NCI-H1694 (cell line): ENCODE measurements at regions not wholly inside any gene's neighbourhood (a gene's known extent, or its start where the extent isn't known, plus 50 kb on each side); places are given as distances from the start of the nearest gene placed in this dataset.

Experiments used
- DNase-seq: peaks from one replicate; lab custom pipeline; 2025; lab: John Stamatoyannopoulos, UW

DNA sequence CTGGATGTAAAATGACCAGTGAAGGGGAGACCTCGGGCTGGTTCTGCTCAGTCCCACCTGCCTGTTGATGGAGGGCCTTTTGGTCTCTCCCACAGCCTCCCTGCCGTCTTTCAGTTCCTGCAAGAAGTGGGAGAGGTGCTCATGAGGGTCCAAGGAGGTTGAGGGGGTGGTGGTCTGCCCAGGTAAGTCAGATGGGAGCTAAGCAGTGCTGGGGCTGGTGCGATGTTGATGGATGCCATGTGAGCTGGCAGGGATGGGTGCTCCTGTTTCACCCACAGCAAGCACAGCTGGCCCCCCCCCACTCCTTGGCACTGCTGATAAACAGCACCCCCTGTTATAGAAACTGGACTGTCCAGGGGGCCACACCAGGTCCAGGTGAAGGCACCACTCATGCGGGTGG, 145.6 kb downstream of the NSG2 start:
- DNase-seq: no peak

DNA sequence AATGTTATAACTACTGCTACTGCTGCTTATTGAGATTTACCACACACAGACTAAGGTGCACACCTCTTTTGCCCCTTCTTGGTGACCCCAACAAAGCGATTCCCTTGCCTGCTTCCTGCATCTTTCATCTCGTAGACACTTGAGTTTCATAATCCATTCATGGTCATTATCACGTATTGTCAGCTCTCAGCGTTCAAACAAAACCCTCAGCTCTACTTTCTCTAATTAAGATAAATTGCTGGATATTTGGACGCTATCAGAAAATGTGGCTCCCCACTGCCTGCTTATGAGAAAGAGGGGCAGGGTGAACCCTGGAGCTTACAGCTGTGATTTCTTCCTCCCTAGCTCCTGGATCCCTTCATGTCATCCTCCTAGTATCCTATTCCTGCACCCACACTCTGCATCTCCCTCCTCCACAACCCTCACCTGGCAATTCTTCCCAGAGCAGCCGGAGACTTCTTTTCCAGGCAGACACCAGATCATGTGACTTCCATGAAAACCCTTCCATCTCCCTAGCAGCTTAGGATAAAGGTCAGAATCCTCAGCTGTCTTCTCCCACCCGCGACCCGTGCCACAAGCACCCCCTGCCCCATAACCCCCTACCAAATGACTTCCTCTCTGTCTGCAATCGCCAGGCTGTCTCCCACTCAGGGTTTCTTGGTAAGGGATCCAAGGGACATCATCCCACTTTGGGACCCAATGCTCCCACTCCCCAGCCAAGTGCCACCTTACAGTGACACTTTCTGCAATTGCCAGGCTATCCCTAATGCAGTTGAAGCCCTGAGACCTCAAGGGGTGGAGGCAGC, 146.5 kb downstream of the NSG2 start:
- DNase-seq: no peak

DNA sequence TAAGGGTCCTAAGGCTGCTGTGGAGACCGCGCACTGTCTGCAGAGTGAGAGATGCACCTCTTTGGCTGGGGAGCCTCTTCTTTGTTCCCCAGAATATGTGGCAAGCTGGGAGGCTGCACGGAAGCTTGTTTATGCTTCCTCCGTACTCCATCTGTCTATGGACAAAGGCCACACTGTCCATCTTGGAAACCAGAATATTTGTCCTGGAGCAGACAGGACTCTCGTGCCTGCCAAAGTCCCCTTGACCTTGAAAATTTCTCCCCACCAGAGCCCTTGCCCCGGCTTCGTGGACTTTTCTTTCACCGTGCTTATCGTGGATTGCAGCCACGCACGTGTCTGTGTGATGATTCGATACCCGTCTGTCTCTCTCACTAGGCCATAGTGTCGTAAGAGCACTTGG, 147.4 kb downstream of the NSG2 start:
- DNase-seq: no peak

DNA sequence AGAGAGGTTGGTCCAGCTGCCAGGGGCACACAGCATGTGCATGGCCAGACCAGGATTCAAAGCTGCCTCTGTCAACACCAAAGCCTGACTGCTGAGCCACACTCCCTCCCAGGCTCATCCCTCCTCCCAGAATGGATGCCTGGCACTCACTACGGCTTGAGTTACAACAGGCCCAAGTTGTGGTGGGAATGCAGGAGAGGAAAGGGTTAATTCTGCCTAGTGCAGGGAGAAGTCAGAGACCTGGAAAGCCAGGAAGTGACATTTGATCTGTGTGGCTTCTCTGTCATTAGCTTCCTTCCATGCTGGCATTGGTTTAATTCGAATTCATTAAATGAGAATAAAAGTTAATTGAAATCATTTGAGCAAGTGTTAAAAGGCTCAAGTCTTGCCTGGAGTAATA, 150.0 kb downstream of the NSG2 start:
- no peak for DNase-seq

DNA sequence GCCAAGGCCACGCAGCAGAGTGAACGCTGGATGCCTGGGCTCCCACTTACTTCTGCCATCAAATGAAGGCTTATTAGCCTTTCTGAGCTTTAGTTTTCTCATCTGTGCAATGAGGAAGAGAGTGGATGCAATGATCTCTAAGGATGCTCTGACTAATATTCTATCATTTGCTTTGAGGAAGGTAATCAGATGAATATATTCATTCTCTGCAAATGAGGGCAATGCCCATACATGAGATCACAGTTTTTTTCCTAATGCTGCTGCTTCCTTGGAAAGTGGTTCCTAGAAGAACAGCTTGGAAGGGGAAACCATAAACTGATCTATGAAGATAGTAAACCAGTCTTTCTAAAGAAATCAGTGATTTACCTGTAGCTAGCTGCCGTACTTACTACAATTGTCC, 152.4 kb downstream of the NSG2 start:
- no peak for DNase-seq

DNA sequence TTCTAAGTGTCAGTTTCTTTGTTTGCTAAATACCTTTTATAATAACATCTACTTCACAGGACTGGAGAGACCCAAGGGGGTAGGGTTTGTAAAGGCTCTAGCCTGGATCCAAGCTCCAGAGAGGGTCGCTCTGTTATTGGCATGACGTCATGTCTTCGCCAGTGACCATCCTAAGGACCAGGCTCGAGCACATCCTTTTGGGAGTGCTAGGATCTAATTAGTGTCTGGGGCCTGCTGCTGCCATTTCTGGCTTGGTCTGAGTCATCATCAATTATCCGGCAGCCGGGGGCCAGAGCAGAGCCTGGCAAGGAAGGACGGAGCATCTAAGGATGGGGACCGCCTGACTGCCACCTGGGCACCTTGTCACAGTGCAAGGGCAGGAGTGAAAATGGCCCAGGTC, 153.0 kb downstream of the NSG2 start:
- DNase-seq: no peak

DNA sequence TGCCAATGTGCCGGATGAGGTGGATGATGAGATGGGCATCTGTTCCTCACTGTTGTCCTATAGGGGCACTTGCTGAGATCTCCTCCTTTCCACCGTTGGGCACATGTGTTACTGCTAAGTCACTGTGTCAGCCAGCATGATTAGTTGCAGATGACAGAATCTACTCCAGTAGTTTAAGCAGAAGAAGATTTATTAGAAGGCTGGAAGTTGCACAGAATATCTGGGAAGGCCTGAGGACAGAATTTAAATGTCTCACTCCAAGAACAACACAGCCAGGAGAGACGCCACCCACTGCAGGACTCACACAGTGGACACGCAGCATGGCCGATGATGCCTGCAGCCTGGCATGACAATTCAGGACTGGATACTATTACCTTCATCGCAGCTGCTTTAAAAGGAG, 157.5 kb downstream of the NSG2 start:
- DNase-seq: no peak

DNA sequence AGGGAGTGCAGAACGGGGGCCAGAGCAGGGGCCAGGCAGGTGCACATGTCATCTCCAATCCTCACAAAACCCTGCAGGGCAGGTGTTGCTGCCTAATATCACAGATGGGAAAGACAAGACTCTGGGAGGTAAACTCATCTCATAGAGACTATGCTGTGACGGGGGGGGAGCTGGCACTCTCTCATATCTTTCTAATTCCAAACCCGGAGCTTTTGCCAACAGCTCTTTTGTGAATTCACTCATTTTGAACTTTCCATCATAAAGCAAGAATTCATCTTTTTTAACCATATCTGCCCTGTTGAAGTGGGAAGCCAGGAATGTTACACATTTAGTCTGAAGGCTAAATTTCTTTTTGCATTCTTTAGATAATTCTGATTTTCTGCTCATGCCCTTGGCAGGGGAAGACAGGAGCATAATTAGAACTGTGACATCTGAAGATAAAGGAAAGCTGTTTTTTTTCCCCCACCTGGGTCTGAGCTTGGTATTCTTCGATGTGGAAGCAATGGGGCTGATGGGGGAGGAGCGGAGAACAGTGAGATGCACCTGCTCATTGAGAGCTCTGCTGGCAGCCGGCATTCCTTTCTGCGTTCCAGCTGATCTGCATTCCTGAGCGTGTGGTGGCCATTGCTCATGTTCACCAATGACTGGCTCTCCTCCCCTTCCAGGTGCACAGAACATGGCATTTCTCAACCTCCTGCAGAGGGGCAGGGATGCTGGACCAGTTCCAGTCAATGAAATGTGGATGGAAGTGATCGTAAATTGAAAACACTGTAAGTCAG, 159.2 kb downstream of the NSG2 start:
- no peak for DNase-seq

DNA sequence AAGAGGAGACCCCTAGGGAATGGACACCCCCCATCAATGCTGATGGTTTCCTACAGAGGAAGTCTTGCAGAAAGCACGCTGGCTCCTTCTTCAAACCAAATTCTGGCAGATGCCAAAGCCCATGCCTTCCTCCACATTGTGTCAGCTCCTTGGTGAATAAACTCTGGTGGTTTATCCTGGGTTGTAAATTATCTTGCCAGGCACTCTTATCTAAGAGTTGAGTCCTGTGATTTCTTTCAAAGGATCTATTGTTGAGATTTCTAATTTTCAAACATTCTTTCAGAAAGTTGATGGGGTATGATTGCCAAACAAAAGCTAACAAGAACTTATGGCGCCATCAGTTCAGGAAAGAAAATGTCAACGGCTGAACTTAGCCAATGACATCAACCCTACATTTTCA, 160.4 kb downstream of the NSG2 start:
- DNase-seq: no peak

DNA sequence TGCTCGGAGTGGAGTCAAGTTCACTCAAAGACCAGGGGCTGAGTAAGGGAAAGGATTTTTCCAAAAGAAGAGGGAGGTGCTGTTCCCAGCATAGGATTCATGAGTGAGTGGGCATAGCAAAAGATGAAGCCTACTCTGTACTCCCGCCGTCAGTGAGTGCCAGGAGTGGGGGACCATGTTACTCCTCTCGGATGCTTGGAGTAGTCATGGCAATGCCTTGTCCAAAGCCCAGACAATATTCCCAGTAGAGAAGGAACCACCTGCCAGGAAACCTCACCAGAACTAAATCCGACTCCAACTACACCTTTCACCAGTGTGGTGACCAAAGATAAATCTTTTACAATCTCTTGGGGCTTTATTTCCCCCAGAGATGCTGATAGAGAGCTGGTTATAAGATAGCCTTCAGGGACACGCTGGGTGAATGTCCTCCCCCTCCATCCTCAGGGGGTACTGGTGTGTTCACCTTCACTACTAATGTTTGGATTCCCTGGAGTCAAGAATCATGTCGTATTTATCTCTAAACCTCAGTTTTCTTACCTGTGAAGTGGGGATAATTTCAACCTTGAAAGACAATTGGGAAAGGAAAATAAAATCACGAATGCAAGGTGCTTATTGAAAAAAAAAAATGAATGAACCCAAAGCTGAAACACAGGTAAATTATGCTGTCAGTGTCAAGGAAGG, 165.2 kb downstream of the NSG2 start:
- no peak for DNase-seq

DNA sequence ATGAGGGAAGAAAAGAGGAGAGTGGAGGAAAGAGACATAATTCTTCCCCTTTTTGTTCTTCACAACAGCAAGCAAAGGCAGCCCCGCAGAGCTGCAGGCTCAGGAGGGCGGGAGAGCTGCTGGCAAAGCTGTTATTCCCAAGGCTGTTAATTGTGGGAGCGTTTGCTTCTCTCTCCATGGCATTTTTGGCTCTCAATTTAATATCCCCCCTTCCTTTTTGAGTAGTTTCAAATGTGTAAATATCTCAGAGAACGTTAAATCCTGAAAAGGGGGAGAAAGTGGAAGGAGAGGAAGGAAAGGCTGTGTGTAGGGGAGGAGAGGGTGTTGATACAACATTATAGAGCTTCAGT, 165.7 kb downstream of the NSG2 start:
- no peak for DNase-seq

DNA sequence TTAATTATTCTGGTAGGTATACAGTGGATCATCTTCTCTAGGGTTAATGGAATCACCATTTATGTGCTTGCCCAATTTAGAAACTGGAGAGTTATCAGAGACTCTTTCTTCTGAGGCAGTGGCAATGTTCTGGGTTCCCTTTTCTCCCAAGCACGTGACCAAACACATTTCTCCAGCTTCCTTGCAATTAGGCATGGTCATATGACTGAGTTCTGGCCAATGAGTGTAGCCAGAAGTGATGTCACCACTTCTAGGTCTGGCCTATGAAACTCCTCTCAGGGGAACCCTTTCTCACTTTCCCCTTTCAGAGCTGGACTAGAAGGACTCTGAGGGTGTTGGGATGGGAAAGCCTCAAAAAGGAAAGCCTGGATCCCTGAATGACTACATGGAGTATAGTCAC, 172.0 kb downstream of the NSG2 start:
- no peak for DNase-seq

DNA sequence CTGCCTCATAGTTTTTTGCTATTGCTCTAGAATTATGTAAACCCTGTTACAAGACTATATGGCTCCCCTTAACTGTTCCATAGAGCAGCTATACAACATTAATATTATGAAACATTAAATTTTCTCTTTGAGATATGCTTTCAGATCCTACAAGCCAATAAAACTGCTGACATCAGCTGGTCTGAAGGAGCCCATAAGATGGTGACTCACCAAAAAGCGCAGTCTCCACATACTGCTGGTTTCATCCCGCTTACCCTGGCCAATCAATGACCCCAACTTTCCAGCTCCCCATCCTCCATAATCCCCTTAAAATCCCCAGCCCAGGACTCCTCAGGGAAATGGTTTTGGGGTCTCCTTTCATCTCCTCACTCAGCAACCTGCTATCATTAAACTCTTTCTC, 172.7 kb downstream of the NSG2 start:
- no peak for DNase-seq

DNA sequence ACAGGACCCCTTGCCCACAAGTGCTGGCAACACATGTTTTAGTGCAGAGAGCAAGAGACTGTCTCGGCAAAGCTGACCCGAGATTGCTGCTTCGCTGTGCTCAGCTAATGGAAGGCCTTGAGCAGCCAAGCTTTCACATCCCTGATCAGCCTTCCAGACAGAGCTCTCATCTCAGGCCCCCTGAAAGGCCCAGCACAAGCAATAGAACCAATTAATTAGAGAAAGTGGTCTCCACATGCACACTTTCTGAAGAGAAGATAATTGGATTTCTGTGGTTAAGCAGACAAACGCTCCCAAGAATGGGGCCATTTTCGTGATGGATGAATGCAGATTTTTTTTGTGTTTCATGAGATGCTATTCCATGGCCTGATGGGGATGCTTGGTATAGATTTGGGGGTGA, 174.9 kb downstream of the NSG2 start:
- DNase-seq: no peak

DNA sequence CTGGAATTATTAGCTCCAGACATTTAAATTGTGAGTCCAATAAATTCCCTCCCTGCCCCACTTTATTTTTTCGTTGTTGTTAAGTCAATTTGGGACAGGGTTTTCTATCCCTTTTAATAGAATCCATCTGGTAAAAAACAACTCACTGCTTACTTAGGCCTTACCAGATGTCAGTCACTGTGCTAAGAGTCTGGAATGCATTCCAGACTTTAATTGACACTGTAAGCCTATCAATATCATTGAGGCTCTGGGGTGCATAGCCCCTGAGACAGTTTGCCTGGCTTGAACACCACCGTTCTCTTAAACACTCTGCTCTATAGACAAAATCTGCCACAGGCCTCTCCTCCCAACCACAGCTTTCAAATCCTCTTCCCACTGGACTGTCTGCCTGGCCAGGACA, 175.9 kb downstream of the NSG2 start:
- no peak for DNase-seq

DNA sequence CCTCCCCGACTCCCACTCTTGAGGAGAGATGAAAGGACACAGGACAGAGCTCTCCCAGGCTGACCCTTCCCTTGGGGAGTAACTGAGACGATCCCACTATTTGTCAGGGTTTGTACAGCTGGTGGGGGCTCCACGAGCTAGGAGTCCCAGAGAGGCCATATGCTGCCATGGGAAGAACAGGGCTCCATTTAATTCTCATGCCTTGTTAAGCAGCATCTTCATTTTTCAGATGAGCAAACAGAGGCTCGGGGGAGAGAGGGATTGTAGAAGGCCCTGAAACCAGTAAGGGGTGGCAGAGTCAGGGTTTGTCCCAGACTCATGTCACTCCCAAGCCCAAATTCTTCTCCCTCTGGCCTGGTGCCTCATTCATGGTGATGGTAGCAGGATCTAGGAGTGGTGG, 176.4 kb downstream of the NSG2 start:
- no peak for DNase-seq

DNA sequence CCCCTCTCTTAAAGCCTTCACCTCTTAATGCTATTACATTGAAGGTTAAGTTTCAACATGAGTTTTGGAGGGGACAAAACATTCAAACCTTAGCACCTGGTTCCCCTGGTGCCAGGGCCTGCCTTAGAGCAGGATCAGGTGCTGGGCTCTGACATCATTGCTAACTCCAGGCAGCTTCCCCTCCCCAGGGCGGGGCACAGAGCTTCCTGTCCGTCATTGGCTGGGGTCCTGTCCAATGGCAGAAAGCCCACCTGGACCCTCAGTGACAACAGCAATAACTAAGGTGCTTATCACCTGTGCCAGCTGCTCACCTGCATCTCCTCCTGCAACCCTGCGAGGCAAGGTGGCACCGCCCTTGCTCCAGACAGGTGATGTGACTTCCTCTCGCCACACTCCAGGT, 177.4 kb downstream of the NSG2 start:
- DNase-seq: no peak

DNA sequence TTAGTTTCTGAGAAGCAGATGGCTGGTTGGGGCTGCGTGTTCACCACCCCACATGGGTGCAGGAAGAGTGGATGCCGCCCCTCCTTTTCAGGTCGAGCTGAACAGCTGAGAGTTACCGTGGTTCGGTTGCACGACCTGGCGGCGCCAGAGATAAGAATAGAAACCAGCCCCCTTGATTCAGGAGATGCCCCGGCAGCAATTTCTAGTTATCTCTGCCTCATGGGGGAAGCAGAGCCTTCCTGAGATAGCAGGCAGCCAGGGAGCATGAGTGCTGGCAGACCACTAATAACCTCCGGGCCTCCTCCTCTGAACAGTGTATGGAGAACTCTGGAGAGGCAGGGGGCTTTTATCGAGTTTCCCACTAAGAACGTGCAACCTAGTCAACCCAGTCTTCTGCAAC, 177.8 kb downstream of the NSG2 start:
- no peak for DNase-seq

DNA sequence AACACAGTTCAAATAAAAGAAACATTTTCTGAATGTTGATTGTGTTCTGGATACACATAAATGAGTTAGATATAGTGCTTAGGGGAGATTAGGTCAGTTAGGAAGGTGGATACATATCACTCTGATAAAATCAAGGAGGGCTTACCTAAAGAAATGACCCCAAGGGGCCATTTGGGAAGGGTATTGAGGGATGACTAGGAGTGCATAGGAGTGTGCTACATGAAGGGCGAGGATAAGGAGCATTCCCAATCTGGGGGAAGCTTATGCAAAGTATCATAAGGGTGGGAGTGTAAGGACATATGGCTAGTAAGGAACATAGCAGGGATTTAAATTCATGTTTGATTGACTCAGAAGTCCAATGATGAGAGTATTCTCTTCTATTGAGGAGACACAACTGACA, 183.6 kb downstream of the NSG2 start:
- DNase-seq: no peak

DNA sequence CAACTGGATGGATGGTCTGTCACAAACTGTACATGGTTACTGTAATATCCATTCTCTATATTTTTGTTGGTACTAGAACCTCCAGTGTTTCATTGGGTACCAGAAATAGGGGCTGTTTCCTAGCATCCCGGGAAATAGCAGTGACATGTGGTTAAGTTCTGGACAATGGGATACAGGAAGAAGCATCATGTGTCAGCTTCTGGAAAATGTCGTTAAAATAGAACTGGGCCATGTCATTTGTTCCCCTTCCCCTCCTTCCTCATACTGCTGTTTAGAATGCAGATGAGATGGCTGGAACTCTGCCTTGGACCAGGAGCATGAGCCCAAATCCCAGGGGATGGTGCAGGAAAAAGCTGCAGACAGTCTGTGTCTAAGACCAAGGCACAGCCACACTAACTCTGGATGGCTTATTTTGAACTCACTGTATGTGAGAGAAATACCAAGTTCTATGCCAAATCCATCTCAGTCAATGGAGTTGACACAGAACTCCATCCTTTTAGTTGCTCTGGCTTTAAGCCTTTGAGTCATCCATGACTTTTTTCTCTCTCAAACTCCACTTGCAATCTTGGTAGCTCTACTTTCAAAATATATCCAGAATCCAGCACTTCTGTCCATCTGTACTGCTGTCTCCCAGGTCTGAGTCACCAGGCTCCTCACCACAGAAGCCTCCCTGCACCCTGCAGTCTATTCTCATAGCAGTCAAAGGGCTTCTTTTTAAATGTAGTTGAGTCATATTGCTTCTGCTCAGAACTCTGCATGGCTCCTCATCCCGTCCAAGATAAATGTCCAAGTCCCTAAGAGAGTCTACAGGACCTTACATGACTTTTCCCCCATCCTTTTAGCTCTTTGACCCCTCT, 184.2 kb downstream of the NSG2 start:
- no peak for DNase-seq

DNA sequence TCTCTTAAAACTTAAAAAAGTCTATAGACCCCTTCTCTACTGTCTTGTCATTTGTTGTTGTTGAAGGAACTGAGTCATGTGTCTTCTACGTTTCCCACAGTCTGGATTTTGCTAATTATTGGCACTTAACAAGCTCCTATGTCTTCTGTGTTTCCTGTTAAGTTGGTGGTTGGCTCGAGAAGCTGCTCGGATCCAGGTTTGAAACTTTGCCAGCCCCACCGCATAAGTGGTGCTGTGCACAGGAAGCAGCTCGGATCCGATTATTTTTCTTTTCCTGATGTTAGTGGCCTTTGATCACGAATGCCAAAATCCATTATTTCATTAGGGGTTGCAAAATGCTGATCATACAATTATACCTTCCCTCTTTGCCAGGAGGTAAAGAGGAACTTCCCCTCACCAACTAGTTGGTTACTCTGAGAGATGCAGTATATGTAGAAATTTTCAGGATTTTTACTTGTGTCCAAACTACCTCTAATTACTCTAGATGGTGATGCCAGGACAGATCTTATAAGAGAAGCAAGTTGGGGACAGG, 186.5 kb downstream of the NSG2 start:
- DNase-seq: no peak

DNA sequence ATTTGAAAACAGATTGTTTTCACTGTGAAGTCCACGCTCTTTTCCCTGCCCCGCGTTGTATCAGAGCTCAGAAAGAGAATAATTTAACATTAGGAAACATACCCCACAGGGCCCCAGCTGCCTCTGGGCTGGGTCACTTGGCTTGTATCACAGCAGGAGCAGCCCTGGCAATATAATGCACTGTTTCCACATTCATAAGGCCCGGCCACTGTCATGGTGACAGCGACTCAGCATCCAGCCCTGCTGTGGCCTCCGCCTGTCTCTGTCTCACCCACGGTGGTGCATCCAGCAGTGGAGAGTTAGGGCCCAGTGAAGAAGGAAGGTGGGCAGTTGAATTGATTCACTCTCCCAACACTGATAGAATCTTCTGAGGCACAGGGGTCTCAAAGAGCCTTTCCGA, 188.9 kb downstream of the NSG2 start:
- DNase-seq: no peak
